Gastrocnemius medialis (tissue), 4 donors: ENCODE measurements at regions not wholly inside any gene's neighbourhood (a gene's known extent, or its start where the extent isn't known, plus 50 kb on each side); places are given as distances from the start of the nearest gene placed in this dataset.

Experiments
- ATAC-seq, 2 donors: fragments of 150-250 bp; one replicate each; pipeline ENCODE4 v1.9.1; 2016
- DNase-seq, 2 donors: peaks; one replicate each; pipeline ENCODE4 v3.0.0-alpha.2; 2019
- H3K27ac ChIP-seq, 4 donors: fragments of 200-600 bp; sonication (generic); 1 replicate in 1 of 4; 2 replicates in 3 of 4; pipeline ENCODE4 v1.5.1; 2016 to 2018; ENCODE audit warnings: mild to moderate bottlenecking in 2 of 4, moderate library complexity in 1 of 4
- H3K27me3 ChIP-seq, 3 donors: fragments of 200-600 bp; sonication (generic) in 2 of 3; 1 replicate in 1 of 3; 2 replicates in 2 of 3; pipeline versions ENCODE4 v1.5.1 to v1.6.0; 2016 to 2019; ENCODE audit warnings: mild to moderate bottlenecking in 1 of 3, moderate library complexity in 1 of 3
- H3K36me3 ChIP-seq, 2 donors: fragments of 200-600 bp; sonication (generic) in 1 of 2; one replicate each; pipeline ENCODE4 v1.5.1; 2017 to 2018
- H3K4me1 ChIP-seq, 2 donors: fragments of 200-600 bp; sonication (generic) in 1 of 2; one replicate each; pipeline ENCODE4 v1.5.1; 2016 to 2017; ENCODE audit warnings: mild to moderate bottlenecking in 2 of 2
- H3K4me3 ChIP-seq, 4 donors: fragments of 200-600 bp; sonication (generic) in 3 of 4; 1 replicate in 1 of 4; 2 replicates in 3 of 4; pipeline ENCODE4 v1.5.1; 2016 to 2019; ENCODE audit warnings: mild to moderate bottlenecking in 2 of 4
- H3K9me3 ChIP-seq, 3 donors: fragments of 200-600 bp; sonication (generic) in 2 of 3; 1 replicate in 1 of 3; 2 replicates in 2 of 3; pipeline ENCODE4 v1.5.1; 2016 to 2019
- CTCF ChIP-seq, 5 experiments: fragments of 450-650 bp in 3 of 5; fragments of 200-600 bp in 2 of 5; sonication (generic) in 2 of 5; IDR thresholded peaks in 4 of 5; conservative IDR thresholded peaks in 1 of 5; 1 replicate in 4 of 5; 2 replicates in 1 of 5; pipeline ENCODE4 v1.5.1; 2016 to 2019; ENCODE audit warnings: antibody characterized with exemption in 5 of 5, mild to moderate bottlenecking in 3 of 5, moderate library complexity in 3 of 5
- POLR2A ChIP-seq, 2 donors: fragments of 450-650 bp; IDR thresholded peaks; one replicate each; pipeline ENCODE4 v1.6.1; 2017; ENCODE audit warnings: antibody characterized with exemption in 2 of 2, mild to moderate bottlenecking in 2 of 2, moderate library complexity in 2 of 2
- in situ Hi-C, 4 donors: fragments of 200-750 bp; cut with MboI; loops; one replicate each; pipeline versions ENCODE4 v1.15.0 to v1.8.0; 2017; ENCODE audit warnings: low sequenced_read_pairs in 4 of 4
- intact Hi-C: fragments of 100-400 bp; cut with DNase I; formaldehyde crosslinking; loops from one replicate; pipeline ENCODE4 v1.15.1; 2023; ENCODE audit warnings: low total_unique reads

DNA sequence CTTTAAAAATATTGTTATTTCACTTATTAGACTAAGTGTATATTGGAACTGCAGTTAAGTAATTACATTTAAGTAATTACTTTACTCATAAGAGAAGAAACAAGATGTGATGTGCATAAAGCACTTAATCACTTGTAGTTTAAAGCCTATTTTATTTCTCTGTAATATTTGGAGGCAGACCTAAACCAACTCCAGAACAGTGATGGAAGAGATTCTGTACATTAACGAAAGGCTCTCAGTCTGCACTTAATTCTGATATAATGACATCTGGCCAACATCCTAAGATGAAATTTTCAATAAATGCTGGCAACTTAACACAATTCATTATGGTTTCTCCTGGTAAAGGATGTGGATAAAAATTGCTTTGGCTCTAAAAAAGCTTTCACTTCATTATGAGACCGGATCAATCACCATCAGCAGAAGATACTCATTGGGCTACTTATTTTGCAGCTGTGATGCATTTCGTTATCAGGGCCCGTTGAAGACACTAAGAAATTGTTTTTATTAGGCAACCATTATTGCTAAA is 342.6 kb downstream of the C4orf33 start:
- TF ChIP-seq POLR2A (IDR thresholded peaks at IDR 0.05) (no peak), CTCF (IDR thresholded peaks at IDR 0.05 in 4 of 5, conservative IDR thresholded peaks at IDR 0.05 in 1 of 5) (no peak)
- ATAC-seq (no peak), DNase-seq (no peak)
- H3K36me3 ChIP-seq: no peaks in the 10 kb centered on the region
- no peak overlapping the region for H3K4me3 ChIP-seq
- in situ Hi-C loops (no loop called here), intact Hi-C loops (no loop called here)
- no peaks in the 10 kb centered on the region for H3K4me1 ChIP-seq
- no peak overlapping the region for H3K27ac ChIP-seq
- no peaks in the 10 kb centered on the region for H3K9me3 ChIP-seq
- H3K27me3 ChIP-seq: no peaks in the 10 kb centered on the region

DNA sequence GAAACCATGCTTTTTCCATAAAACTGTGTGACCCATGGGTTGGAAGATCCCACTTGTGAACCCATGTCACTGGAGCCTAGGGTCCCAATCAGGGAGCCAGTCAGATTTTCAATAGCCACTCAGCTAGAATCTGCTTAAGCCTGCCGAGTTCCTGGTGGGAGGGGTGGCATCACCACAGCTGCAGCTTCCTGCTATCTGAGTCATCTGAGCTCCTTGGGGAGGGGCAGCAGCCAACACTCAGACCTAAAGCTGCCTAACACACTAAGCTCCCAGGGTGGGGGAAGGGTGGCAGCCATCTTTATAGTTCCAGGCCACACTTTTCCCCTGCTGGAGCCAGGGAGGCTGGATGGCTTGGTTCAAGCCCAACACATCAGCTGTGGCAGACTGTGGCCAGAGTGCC is 350.1 kb downstream of the C4orf33 start:
- intact Hi-C loops: no loop called here
- TF ChIP-seq POLR2A (IDR thresholded peaks at IDR 0.05): no peak
- no peak for TF ChIP-seq CTCF (IDR thresholded peaks at IDR 0.05 in 4 of 5, conservative IDR thresholded peaks at IDR 0.05 in 1 of 5)
- Histone ChIP-seq H3K27ac (no peak overlapping the region), H3K36me3 (no peaks in the 10 kb centered on the region), H3K9me3 (no peaks in the 10 kb centered on the region), H3K4me3 (no peak overlapping the region), H3K27me3 (no peaks in the 10 kb centered on the region), H3K4me1 (no peaks in the 10 kb centered on the region)
- in situ Hi-C loops: no loop called here
- DNase-seq (no peak), ATAC-seq (no peak)

DNA sequence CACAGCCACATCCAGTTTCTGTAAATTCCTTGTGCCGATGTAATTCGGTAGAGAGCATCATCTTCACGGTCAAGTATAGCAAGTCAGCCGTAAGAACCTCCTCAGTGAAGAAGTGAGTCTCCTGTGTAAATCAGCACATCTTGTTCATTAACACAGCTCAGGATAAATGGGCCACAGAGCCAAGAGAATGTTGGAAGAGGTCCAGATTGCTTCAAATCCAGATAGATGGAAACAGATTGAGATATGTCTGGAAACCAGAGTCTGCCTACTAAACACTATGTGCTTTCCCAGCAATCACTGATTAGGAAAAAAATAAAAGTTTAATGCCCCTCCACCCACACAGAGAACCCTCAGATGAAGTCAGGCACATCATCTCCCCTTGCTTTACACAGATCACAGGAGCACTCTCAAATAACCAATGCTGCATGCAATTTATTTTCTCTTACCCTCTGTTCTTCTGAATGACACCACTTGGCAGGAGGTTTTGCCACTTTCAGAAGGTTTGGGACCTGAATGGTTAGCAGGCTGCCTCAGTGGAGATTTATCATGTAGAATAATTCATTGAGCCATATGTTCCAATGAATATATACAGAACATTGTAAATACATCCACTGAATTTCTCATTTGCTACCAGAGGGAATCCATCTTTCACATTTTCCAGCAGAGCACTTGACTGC is 357.7 kb downstream of the C4orf33 start:
- DNase-seq: no peak
- no peaks in the 10 kb centered on the region for H3K9me3 ChIP-seq
- no peaks in the 10 kb centered on the region for H3K36me3 ChIP-seq
- no peaks in the 10 kb centered on the region for H3K27me3 ChIP-seq
- no peaks in the 10 kb centered on the region for H3K4me1 ChIP-seq
- TF ChIP-seq POLR2A (IDR thresholded peaks at IDR 0.05): no peak
- no peak for TF ChIP-seq CTCF (IDR thresholded peaks at IDR 0.05 in 4 of 5, conservative IDR thresholded peaks at IDR 0.05 in 1 of 5)
- no peak overlapping the region for H3K4me3 ChIP-seq
- intact Hi-C loops (no loop called here), in situ Hi-C loops (no loop called here)
- no peak for ATAC-seq
- H3K27ac ChIP-seq: no peak overlapping the region

DNA sequence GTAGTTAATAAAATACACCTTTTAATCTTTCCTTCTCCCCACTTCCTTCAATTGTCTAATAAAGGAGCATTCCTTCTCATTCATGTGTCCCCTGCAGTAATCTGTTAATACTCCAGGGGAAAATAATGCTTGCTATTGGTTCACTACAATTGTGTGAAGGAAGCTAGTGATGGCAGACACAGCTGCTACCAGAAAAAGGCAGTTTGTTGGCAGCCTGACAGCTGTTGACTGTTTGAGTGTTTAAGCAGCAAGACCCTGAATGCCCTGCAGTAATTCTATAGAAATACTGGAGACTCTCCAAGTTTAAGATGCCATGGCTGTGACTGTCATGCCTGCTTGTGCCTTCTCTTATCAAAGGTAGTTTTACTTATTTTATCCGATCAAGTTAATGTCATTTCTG is 359.5 kb downstream of the C4orf33 start:
- ATAC-seq: no peak
- H3K4me3 ChIP-seq: no peak overlapping the region
- TF ChIP-seq POLR2A (IDR thresholded peaks at IDR 0.05): no peak
- in situ Hi-C loops (no loop called here), intact Hi-C loops (no loop called here)
- no peaks in the 10 kb centered on the region for H3K36me3 ChIP-seq
- H3K27me3 ChIP-seq: no peaks in the 10 kb centered on the region
- H3K4me1 ChIP-seq: no peaks in the 10 kb centered on the region
- no peaks in the 10 kb centered on the region for H3K9me3 ChIP-seq
- no peak overlapping the region for H3K27ac ChIP-seq
- no peak for DNase-seq

DNA sequence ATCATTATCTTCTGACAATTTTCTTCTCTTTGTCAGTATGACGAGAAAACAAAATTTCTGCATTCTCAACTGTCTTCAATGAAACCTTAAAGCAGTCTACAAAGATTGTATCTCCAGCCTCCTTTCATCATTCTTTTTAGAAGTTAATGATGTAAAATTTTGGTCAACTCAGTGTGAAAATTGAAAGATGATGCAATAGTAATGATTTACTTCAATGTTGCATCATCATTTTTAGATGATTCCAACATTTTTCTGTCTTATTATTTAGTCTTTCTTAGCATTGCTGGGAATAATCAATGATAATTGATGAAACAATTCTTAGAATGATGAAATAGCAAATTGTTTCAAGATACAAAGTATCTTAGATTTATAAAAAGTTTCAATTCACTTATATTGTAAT is 372.7 kb downstream of the C4orf33 start:
- Histone ChIP-seq H3K27ac (no peak overlapping the region), H3K9me3 (no peaks in the 10 kb centered on the region), H3K4me3 (no peak overlapping the region), H3K27me3 (no peaks in the 10 kb centered on the region), H3K36me3 (no peaks in the 10 kb centered on the region), H3K4me1 (no peaks in the 10 kb centered on the region)
- ATAC-seq (no peak), DNase-seq (no peak)
- intact Hi-C loops (no loop called here), in situ Hi-C loops (no loop called here)
- TF ChIP-seq POLR2A (IDR thresholded peaks at IDR 0.05) (no peak), CTCF (IDR thresholded peaks at IDR 0.05 in 4 of 5, conservative IDR thresholded peaks at IDR 0.05 in 1 of 5) (no peak)
